Tibial artery (tissue), 4 donors: ENCODE measurements at regions not wholly inside any gene's neighbourhood (a gene's known extent, or its start where the extent isn't known, plus 50 kb on each side); places are given as distances from the start of the nearest gene placed in this dataset.

ENCODE experiments used
- DNase-seq, 2 donors: peaks; one replicate each; pipeline ENCODE4 v3.0.0-alpha.2; 2019
- H3K27ac ChIP-seq, 2 donors: fragments of 200-600 bp; sonication (generic) in 1 of 2; 1 replicate in 1 of 2; 2 replicates in 1 of 2; pipeline ENCODE4 v1.5.1; 2018 to 2019; ENCODE audit warnings: mild to moderate bottlenecking in 1 of 2
- H3K27me3 ChIP-seq, 2 donors: fragments of 200-600 bp; sonication (generic) in 1 of 2; one replicate each; pipeline versions ENCODE4 v1.5.1 to v1.6.0; 2016 to 2019
- H3K36me3 ChIP-seq, 3 donors: fragments of 200-600 bp; sonication (generic) in 2 of 3; one replicate each; pipeline ENCODE4 v1.5.1; 2016 to 2019; ENCODE audit warnings: mild to moderate bottlenecking in 2 of 3
- H3K4me1 ChIP-seq, 4 donors: fragments of 200-600 bp; sonication (generic) in 2 of 4; 1 replicate in 3 of 4; 2 replicates in 1 of 4; pipeline ENCODE4 v1.5.1; 2016 to 2019
- H3K4me3 ChIP-seq, 2 donors: fragments of 200-600 bp; sonication (generic) in 1 of 2; 1 replicate in 1 of 2; 2 replicates in 1 of 2; pipeline ENCODE4 v1.5.1; 2018 to 2019; ENCODE audit warnings: mild to moderate bottlenecking in 2 of 2
- H3K9me3 ChIP-seq, 3 donors: fragments of 200-600 bp; sonication (generic) in 1 of 3; one replicate each; pipeline ENCODE4 v1.5.1; 2016 to 2019
- intact Hi-C: fragments of 100-400 bp; cut with DNase I; formaldehyde crosslinking; loops from one replicate; pipeline ENCODE4 v1.15.0; 2023; ENCODE audit warnings: low total_unique reads
- TF ChIP-seq, protein P1 (sequence below), 2 experiments: fragments of 200-600 bp in 1 of 2; fragments of 450-650 bp in 1 of 2; IDR thresholded peaks; one replicate each; pipeline ENCODE4 v1.5.1; 2017 to 2019; ENCODE audit warnings: antibody characterized with exemption in 2 of 2, mild to moderate bottlenecking in 1 of 2, moderate library complexity in 1 of 2

DNA sequence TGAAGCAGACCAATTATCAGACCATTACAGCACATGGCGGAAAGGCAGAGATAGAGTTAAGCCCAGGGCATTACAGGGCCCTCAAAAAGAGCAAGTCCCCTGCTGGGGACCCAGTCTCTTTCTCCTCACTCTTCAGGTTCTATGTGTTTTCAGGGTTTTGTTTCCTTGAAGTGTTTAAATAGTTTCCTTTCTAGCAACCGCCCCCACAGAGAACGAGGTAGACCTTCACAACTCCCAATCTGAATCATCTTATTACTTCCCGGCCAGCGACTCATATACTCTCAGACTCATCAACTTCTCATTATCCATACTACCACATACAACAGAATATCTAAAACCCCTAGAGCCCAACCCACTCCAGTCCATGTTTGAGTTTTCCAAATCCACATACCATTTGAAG, 526.6 kb upstream of the ARID1B start:
- Histone ChIP-seq H3K36me3 (no peaks in the 10 kb centered on the region), H3K4me1 (no peaks in the 10 kb centered on the region), H3K27ac (no peak overlapping the region), H3K4me3 (no peak overlapping the region), H3K9me3 (no peaks in the 10 kb centered on the region), H3K27me3 (no peaks in the 10 kb centered on the region)
- TF ChIP-seq, protein P1, sequence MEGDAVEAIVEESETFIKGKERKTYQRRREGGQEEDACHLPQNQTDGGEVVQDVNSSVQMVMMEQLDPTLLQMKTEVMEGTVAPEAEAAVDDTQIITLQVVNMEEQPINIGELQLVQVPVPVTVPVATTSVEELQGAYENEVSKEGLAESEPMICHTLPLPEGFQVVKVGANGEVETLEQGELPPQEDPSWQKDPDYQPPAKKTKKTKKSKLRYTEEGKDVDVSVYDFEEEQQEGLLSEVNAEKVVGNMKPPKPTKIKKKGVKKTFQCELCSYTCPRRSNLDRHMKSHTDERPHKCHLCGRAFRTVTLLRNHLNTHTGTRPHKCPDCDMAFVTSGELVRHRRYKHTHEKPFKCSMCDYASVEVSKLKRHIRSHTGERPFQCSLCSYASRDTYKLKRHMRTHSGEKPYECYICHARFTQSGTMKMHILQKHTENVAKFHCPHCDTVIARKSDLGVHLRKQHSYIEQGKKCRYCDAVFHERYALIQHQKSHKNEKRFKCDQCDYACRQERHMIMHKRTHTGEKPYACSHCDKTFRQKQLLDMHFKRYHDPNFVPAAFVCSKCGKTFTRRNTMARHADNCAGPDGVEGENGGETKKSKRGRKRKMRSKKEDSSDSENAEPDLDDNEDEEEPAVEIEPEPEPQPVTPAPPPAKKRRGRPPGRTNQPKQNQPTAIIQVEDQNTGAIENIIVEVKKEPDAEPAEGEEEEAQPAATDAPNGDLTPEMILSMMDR (IDR thresholded peaks at IDR 0.05) = no peak
- no peak for DNase-seq
- intact Hi-C loops = no loop called here

DNA sequence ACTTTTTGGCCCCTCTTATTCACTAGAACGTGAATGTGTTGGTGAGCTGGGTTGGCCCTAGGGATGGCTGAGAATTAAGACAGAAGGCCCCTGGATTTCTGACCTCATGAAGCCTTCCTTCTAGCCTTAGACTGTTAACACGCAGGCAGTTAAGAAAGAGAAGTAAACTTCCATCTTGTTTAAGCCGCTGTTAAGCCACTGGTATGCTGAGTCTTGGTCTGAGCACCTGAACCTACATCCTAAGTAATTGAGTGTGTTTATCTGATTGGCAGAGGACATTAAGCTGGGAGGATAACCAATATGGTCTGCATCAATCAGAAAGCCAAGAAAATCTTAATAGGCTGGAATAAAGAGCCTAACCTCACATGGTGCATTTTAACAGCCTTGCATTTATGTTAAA, 535.0 kb upstream of the ARID1B start:
- Histone ChIP-seq H3K27ac (no peak overlapping the region), H3K9me3 (no peaks in the 10 kb centered on the region), H3K36me3 (no peaks in the 10 kb centered on the region), H3K4me1 (no peaks in the 10 kb centered on the region), H3K4me3 (no peak overlapping the region), H3K27me3 (no peaks in the 10 kb centered on the region)
- TF ChIP-seq, protein P1 (IDR thresholded peaks at IDR 0.05) = no peak
- DNase-seq = no peak
- intact Hi-C loops = no loop called here

DNA sequence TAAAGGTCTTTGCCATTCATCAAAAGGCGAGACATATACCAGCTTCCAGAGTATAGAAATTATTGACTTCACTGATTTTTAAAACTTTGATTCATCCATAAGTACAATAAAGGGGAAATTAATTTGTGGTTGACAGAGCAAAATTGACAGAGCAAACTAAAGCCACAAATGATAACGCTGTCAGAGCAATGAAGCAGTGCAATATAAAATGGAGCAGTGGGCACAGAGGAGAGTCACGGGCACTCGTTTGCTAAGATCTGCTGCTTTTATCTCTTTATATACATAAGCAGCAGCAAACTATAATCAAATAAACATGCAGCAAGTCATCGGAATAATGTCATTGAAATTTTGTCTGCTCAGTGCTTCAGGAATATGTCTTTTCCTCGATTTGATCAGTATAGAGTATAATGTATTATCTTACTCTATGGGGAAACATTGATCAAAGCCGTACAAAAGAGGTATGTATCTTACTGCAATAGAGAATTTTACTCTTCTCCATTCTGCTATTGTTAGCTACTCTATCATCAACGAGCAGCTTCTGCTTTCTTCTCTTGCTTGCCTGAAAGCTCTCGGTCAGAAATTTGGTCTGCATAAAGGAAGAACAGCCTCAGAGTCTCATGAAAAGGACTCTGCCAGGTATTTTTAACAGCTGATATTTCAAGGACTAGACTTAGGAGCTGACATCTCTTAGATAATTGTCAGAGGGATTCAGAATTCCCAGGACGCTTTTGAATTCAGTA, 546.0 kb upstream of the ARID1B start:
- no peak for DNase-seq
- Histone ChIP-seq H3K27me3 (no peaks in the 10 kb centered on the region), H3K9me3 (no peaks in the 10 kb centered on the region), H3K4me3 (no peak overlapping the region), H3K4me1 (no peaks in the 10 kb centered on the region), H3K36me3 (no peaks in the 10 kb centered on the region), H3K27ac (no peak overlapping the region)
- TF ChIP-seq, protein P1 (IDR thresholded peaks at IDR 0.05) = no peak
- intact Hi-C loops = no loop called here

DNA sequence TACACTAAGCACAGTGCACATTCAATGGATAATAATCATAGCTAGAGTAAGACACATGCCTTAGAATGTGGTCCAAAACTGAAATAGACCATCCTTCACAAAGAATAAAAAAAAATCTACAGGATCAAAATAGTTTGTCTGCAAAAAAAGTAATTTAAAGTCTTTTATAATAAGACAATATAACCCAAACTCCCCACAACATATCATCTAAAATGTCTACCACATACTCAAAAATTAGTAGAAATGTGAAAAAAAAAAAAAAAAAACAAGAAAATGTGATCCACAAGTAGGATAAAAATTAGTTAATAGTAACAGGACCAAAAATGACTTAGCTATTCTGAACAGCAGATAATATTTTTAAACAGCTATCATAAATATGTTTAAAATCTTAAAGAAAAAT, 557.2 kb upstream of the ARID1B start:
- no peaks in the 10 kb centered on the region for H3K9me3 ChIP-seq

DNA sequence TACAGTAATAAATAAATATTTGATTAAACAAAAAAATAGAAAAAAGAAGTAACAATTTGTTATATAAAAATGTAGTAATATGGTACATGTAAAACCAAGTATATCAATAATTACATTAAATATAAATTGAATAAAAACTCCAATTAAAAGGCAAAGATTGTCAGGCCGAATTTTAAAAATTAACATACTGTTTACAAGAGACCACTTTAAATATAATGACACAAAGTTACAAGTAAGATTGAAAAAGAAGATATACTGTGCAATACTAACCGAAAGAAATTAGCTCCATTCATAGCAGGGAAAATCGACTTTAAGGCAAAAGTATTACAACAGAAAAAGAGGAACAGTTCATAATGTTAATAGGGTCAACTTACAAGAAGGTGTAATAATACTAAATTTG, 571.5 kb upstream of the ARID1B start:
- H3K27me3 ChIP-seq = no peaks in the 10 kb centered on the region
- H3K27ac ChIP-seq = no peak overlapping the region
- DNase-seq = no peak
- H3K4me3 ChIP-seq = no peak overlapping the region
- no peaks in the 10 kb centered on the region for H3K4me1 ChIP-seq
- TF ChIP-seq, protein P1 (IDR thresholded peaks at IDR 0.05) = no peak
- peaks cover 6 to 17% (median 16%) of the 10 kb centered on the region in 3 donors for H3K9me3 ChIP-seq
- intact Hi-C loops = no loop called here
- H3K36me3 ChIP-seq = no peaks in the 10 kb centered on the region

More for the DNA sequence above, 557.2 kb upstream of the ARID1B start:
- H3K27ac ChIP-seq = no peak overlapping the region
- H3K36me3 ChIP-seq = no peaks in the 10 kb centered on the region
- TF ChIP-seq, protein P1 (IDR thresholded peaks at IDR 0.05) = no peak
- H3K4me3 ChIP-seq = no peak overlapping the region
- intact Hi-C loops = no loop called here
- no peaks in the 10 kb centered on the region for H3K27me3 ChIP-seq
- no peak for DNase-seq
- no peaks in the 10 kb centered on the region for H3K4me1 ChIP-seq
